ENCODE measurements at regions not wholly inside any gene's neighbourhood (a gene's known extent, or its start where the extent isn't known, plus 50 kb on each side); places are given as distances from the start of the nearest gene placed in this dataset.

DNA sequence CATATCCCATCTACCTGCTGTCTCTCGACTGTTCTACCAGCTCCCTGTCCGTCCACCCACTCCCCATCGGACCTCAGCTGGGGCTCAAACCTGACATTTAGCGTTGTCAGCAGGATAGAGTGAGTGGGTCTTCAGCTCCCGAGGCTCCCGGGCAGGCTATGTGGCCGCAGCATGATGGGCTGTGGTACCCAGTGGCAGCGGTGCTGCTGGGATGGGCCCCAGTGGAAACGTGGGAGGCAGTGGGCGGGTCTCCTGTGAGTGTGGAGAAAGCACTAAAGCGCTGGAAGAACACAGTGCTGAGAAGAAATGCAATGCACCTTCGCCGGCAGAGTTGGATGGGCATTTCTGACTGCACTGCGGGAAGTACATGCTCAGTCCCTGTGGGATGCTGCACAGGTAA lies 204.8 kb upstream of the SYT4 start:
- no peaks in the 10 kb centered on the region for H3K36me3 Mint-ChIP-seq (ENCODE audit: low read depth)
- H3K27me3 Mint-ChIP-seq = no peaks in the 10 kb centered on the region
- Histone ChIP-seq H3K36me3 (ENCODE audit: insufficient read depth, low read length) (no peaks in the 10 kb centered on the region), H3K27me3 (ENCODE audit: control insufficient read depth in 1 of 2, insufficient read depth in 2 of 2, low read length in 2 of 2) (no peaks in the 10 kb centered on the region), H3K27ac (ENCODE audit: low read depth in 1 of 2, low read length in 2 of 2) (no peak overlapping the region), H3K4me3 (ENCODE audit: low read length) (no peak overlapping the region), H3K9me3 (ENCODE audit: control insufficient read depth in 1 of 2, insufficient read depth in 1 of 2, low read length in 2 of 2) (peaks cover 0 to 23% of the 10 kb centered on the region in 2 experiments), H3K4me1 (ENCODE audit: insufficient read depth, low read length) (no peaks in the 10 kb centered on the region)
- no peak overlapping the region for H3K27ac Mint-ChIP-seq
- intact Hi-C loops (cut with DNase I, micrococcal nuclease) = no loop called here
- ChIA-PET CTCF (no interaction called here), POLR2A (no interaction called here)
- ATAC-seq (ENCODE audit: poor library complexity) = no peak
- H3K4me3 Mint-ChIP-seq = no peak overlapping the region
- no peak for TF ChIP-seq CTCF (IDR thresholded peaks at IDR 0.05)
- no peaks in the 10 kb centered on the region for H3K4me1 Mint-ChIP-seq (ENCODE audit: low read depth)
- H3K9me3 Mint-ChIP-seq = peaks cover 9% of the 10 kb centered on the region
- DNase-seq = no peak

- peaks cover 0 to 23% of the 10 kb centered on the region in 2 experiments for H3K9me3 ChIP-seq (ENCODE audit: control insufficient read depth in 1 of 2, insufficient read depth in 1 of 2, low read length in 2 of 2)
- intact Hi-C loops (cut with DNase I, micrococcal nuclease) = no loop called here
- CTCF ChIA-PET = no interaction called here
- Mint-ChIP-seq H3K9me3 (peaks cover 9% of the 10 kb centered on the region), H3K4me3 (no peak overlapping the region), H3K36me3 (ENCODE audit: low read depth) (no peaks in the 10 kb centered on the region), H3K4me1 (ENCODE audit: low read depth) (no peaks in the 10 kb centered on the region), H3K27me3 (no peaks in the 10 kb centered on the region), H3K27ac (no peak overlapping the region)
- no peak for DNase-seq
- no peak overlapping the region for H3K27ac ChIP-seq (ENCODE audit: low read depth in 1 of 2, low read length in 2 of 2)
- no peaks in the 10 kb centered on the region for H3K4me1 ChIP-seq (ENCODE audit: insufficient read depth, low read length)
- no peak overlapping the region for H3K4me3 ChIP-seq (ENCODE audit: low read length)
- H3K27me3 ChIP-seq (ENCODE audit: control insufficient read depth in 1 of 2, insufficient read depth in 2 of 2, low read length in 2 of 2) = no peaks in the 10 kb centered on the region
- ATAC-seq (ENCODE audit: poor library complexity) = no peak
- POLR2A ChIA-PET = no interaction called here
- TF ChIP-seq CTCF (IDR thresholded peaks at IDR 0.05) = no peak
- H3K36me3 ChIP-seq (ENCODE audit: insufficient read depth, low read length) = no peaks in the 10 kb centered on the region
Observed at GRCh38 chr18:43482600-43482999, 205.3 kb upstream of the SYT4 start.

DNA sequence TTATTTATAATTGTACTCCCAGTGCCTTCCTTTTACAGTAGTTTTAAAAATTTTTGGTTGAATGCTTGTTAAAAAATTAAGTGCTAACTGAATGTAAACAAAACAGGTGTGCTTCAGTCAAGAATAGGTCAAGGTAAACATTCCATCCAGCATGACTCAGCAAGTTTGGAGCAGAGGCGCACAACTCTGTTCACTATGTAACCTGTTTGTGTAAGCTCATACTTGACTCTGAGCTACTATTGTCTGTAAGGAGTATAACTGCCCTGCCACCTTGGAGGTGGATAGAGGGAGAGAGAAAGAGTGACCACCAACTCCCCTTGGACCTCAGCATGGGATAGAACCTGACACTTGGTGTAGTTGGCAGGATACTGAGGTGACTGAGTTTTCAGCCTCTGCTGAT lies 207.4 kb upstream of the SYT4 start:
- Histone ChIP-seq H3K4me1 (ENCODE audit: insufficient read depth, low read length) (no peaks in the 10 kb centered on the region), H3K9me3 (ENCODE audit: control insufficient read depth in 1 of 2, insufficient read depth in 1 of 2, low read length in 2 of 2) (peaks cover 0 to 28% of the 10 kb centered on the region in 2 experiments), H3K4me3 (ENCODE audit: low read length) (no peak overlapping the region), H3K27me3 (ENCODE audit: control insufficient read depth in 1 of 2, insufficient read depth in 2 of 2, low read length in 2 of 2) (no peaks in the 10 kb centered on the region), H3K36me3 (ENCODE audit: insufficient read depth, low read length) (no peaks in the 10 kb centered on the region), H3K27ac (ENCODE audit: low read depth in 1 of 2, low read length in 2 of 2) (no peak overlapping the region)
- no peak overlapping the region for H3K27ac Mint-ChIP-seq
- no peak for DNase-seq
- no peak for ATAC-seq (ENCODE audit: poor library complexity)
- ChIA-PET CTCF (no interaction called here), POLR2A (no interaction called here)
- H3K4me1 Mint-ChIP-seq (ENCODE audit: low read depth) = no peaks in the 10 kb centered on the region
- H3K27me3 Mint-ChIP-seq = no peaks in the 10 kb centered on the region
- H3K9me3 Mint-ChIP-seq = peaks cover 13% of the 10 kb centered on the region
- intact Hi-C loops (cut with DNase I, micrococcal nuclease) = no loop called here
- no peak for TF ChIP-seq CTCF (IDR thresholded peaks at IDR 0.05)
- H3K4me3 Mint-ChIP-seq = no peak overlapping the region
- H3K36me3 Mint-ChIP-seq (ENCODE audit: low read depth) = no peaks in the 10 kb centered on the region
